A673 (cell line): ENCODE measurements at regions not wholly inside any gene's neighbourhood (a gene's known extent, or its start where the extent isn't known, plus 50 kb on each side); places are given as distances from the start of the nearest gene placed in this dataset.

Experiments
- EZH2 ChIP-seq: fragments of 200-600 bp; sonication (generic); IDR thresholded peaks from 2 replicates; pipeline ENCODE4 v1.6.1; 2017; ENCODE audit warnings: borderline replicate concordance, low read depth, mild to moderate bottlenecking, mixed read lengths, antibody characterized with exemption, low read length; ENCODE audit not compliant: poor library complexity, severe bottlenecking
- TF ChIP-seq, protein P1 (sequence below): fragments of 300-800, 200-600 bp; sonication (generic); conservative IDR thresholded peaks from 2 replicates; pipeline ENCODE4 v1.5.1; 2017; ENCODE audit warnings: low read depth, mild to moderate bottlenecking, antibody characterized with exemption, low read length, moderate library complexity, mixed read lengths

DNA sequence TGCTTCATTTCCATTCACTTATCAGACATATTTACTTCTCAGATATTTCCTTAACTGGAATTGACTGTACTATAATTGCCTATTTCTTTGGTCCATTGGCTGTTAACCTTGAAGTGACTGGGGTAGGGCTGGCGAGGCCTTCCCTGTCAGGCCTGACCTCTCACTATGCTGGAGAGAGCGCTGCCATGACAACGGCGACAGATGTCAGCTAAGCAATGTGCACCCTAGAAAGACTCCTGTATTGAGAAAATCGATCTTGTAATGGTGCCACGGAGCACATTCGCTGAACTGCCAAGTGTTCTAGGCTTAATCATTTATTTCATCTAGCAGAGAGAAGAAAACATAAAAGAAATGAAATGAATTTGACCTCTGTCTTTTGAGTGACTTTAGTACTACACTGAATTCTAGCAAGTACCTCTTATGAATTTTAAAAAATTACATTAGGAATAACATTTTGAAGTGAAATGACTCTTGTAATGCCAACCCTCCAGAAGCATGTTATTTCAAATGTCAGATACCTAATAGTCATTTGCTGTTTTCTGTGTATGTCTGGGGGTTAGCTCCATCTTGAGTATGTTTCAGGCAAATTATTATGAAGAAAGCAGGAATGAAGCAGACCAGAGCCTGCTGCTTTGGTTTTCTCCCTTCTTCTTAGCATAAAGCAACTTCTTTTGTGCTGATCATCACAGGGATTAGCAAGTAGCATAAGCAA, 148.0 kb downstream of the SNX10 start:
- TF ChIP-seq, protein P1, sequence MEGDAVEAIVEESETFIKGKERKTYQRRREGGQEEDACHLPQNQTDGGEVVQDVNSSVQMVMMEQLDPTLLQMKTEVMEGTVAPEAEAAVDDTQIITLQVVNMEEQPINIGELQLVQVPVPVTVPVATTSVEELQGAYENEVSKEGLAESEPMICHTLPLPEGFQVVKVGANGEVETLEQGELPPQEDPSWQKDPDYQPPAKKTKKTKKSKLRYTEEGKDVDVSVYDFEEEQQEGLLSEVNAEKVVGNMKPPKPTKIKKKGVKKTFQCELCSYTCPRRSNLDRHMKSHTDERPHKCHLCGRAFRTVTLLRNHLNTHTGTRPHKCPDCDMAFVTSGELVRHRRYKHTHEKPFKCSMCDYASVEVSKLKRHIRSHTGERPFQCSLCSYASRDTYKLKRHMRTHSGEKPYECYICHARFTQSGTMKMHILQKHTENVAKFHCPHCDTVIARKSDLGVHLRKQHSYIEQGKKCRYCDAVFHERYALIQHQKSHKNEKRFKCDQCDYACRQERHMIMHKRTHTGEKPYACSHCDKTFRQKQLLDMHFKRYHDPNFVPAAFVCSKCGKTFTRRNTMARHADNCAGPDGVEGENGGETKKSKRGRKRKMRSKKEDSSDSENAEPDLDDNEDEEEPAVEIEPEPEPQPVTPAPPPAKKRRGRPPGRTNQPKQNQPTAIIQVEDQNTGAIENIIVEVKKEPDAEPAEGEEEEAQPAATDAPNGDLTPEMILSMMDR: no peak
- no peak for TF ChIP-seq EZH2
